H1 (cell line): ENCODE measurements at regions not wholly inside any gene's neighbourhood (a gene's known extent, or its start where the extent isn't known, plus 50 kb on each side); places are given as distances from the start of the nearest gene placed in this dataset.

ENCODE experiments used
- CTCF ChIA-PET: fragments of 300-600 bp; sonication (Branson Sonifier 250); formaldehyde crosslinking; loops from one replicate; lab custom pipeline; 2021; ENCODE audit not compliant: partially characterized antibody; lab: Charles Lee
- POLR2A ChIA-PET: fragments of 300-600 bp; sonication (Branson Sonifier 250); formaldehyde crosslinking; loops from one replicate; lab custom pipeline; 2021; ENCODE audit warnings: inconsistent platforms; ENCODE audit not compliant: partially characterized antibody; lab: Charles Lee
- DNase-seq, 2 experiments: peaks; one replicate each; pipeline versions ENCODE4 v3.0.0 to v3.0.0-alpha.2; 2010 to 2022; ENCODE audit warnings: low spot score in 2 of 2, low read depth in 1 of 2, mixed read lengths in 1 of 2
- FAIRE-seq: peaks from 2 replicates; lab custom pipeline; 2011; peaks lifted over from hg19 to GRCh38; lab: Jason Lieb, UNC
- H2AFZ ChIP-seq: 2 replicates; pipeline ENCODE4 v1.8.1; 2012; ENCODE audit warnings: low read length, inconsistent platforms
- H2AK5ac ChIP-seq: 2 replicates; pipeline ENCODE4 v1.6.1; 2013; ENCODE audit warnings: low read depth, low read length
- H2BK120ac ChIP-seq: replicated peaks from 2 replicates; pipeline ENCODE3; 2013; ENCODE audit warnings: low read depth, low read length, inconsistent platforms
- H2BK12ac ChIP-seq: 2 replicates; pipeline ENCODE4 v1.6.1; 2013; ENCODE audit warnings: low read depth, low read length
- H2BK15ac ChIP-seq: 2 replicates; pipeline ENCODE4 v1.6.1; 2013; ENCODE audit warnings: low read length
- H2BK20ac ChIP-seq: 2 replicates; pipeline ENCODE4 v1.6.1; 2013; ENCODE audit warnings: low read length
- H2BK5ac ChIP-seq: 2 replicates; pipeline ENCODE4 v1.6.1; 2013; ENCODE audit warnings: low read depth, low read length
- H3K14ac ChIP-seq: 2 replicates; pipeline ENCODE4 v1.6.1; 2013; ENCODE audit warnings: inconsistent platforms; ENCODE audit not compliant: insufficient read length
- H3K18ac ChIP-seq: 2 replicates; pipeline ENCODE4 v1.6.1; 2013; ENCODE audit warnings: low read length; ENCODE audit errors: extremely low read depth
- H3K23ac ChIP-seq: 2 replicates; pipeline ENCODE4 v1.6.1; 2013; ENCODE audit warnings: inconsistent platforms; ENCODE audit not compliant: insufficient read length
- H3K23me2 ChIP-seq: 2 replicates; pipeline ENCODE4 v1.6.1; 2013; ENCODE audit warnings: low read depth, low read length
- H3K27ac ChIP-seq: 2 replicates; pipeline ENCODE4 v1.6.1; 2011; ENCODE audit warnings: low read depth, low read length, inconsistent platforms
- H3K27me3 ChIP-seq, 4 experiments: replicated peaks in 1 of 4; 1 replicate in 1 of 4; 2 replicates in 3 of 4; pipeline versions ENCODE4 v1.6.1 to v1.8.1; 2011 to 2013; ENCODE audit warnings: low read length in 3 of 4, mild to moderate bottlenecking in 3 of 4, inconsistent platforms in 2 of 4, mixed read lengths in 2 of 4, moderate library complexity in 1 of 4; ENCODE audit not compliant: control insufficient read depth in 3 of 4, insufficient read depth in 3 of 4; ENCODE audit errors: extremely low read depth in 1 of 4
- H3K36me3 ChIP-seq, 4 experiments: 2 replicates each; pipeline versions ENCODE4 v1.6.1 to v1.8.1; 2011 to 2013; ENCODE audit warnings: mild to moderate bottlenecking in 4 of 4, low read length in 3 of 4, moderate library complexity in 2 of 4, control low read depth in 1 of 4, inconsistent platforms in 1 of 4; ENCODE audit not compliant: insufficient read depth in 4 of 4, control insufficient read depth in 2 of 4
- H3K4ac ChIP-seq: replicated peaks from 2 replicates; pipeline ENCODE3; 2013; ENCODE audit warnings: low read length, low read depth, mixed read lengths, inconsistent platforms; ENCODE audit not compliant: insufficient read length
- H3K4me1 ChIP-seq, 4 experiments: replicated peaks in 1 of 4; 1 replicate in 1 of 4; 2 replicates in 3 of 4; pipeline versions ENCODE4 v1.6.1 to v1.8.1; 2011 to 2013; ENCODE audit warnings: low read length in 3 of 4, inconsistent platforms in 2 of 4, mixed read lengths in 1 of 4; ENCODE audit not compliant: insufficient read depth in 4 of 4, control insufficient read depth in 3 of 4
- H3K4me2 ChIP-seq, 2 experiments: 2 replicates each; pipeline versions ENCODE4 v1.6.1 to v1.8.1; 2011 to 2013; ENCODE audit warnings: low read depth in 2 of 2, low read length in 2 of 2, control low read depth in 1 of 2, inconsistent platforms in 1 of 2, mild to moderate bottlenecking in 1 of 2; ENCODE audit not compliant: insufficient read depth in 1 of 2
- H3K4me3 ChIP-seq, 4 experiments: fragments of 200-600, 300-600 bp in 1 of 4; sonication (generic), shearing (Covaris generic), sonication (Bioruptor Twin) in 1 of 4; 2 replicates each; pipeline versions ENCODE4 v1.5.1 to v1.8.1; 2011 to 2016; ENCODE audit warnings: low read length in 4 of 4, low read depth in 3 of 4, control low read depth in 2 of 4, inconsistent platforms in 2 of 4, mild to moderate bottlenecking in 2 of 4, mixed read lengths in 1 of 4, moderate library complexity in 1 of 4; ENCODE audit not compliant: insufficient read depth in 2 of 4; ENCODE audit errors: extremely low read depth in 1 of 4
- H3K56ac ChIP-seq: replicated peaks from 2 replicates; pipeline ENCODE3; 2013; ENCODE audit warnings: low read depth, mild to moderate bottlenecking, mixed read lengths, low read length, inconsistent platforms; ENCODE audit not compliant: insufficient read length
- H3K79me1 ChIP-seq: 2 replicates; pipeline ENCODE4 v1.6.1; 2013; ENCODE audit warnings: low read depth, low read length, control low read depth
- H3K79me2 ChIP-seq, 2 experiments: 2 replicates each; pipeline versions ENCODE4 v1.6.1 to v1.8.1; 2012 to 2013; ENCODE audit warnings: low read length in 2 of 2, mild to moderate bottlenecking in 2 of 2, inconsistent platforms in 1 of 2; ENCODE audit not compliant: insufficient read depth in 2 of 2, control insufficient read depth in 1 of 2
- H3K9ac ChIP-seq, 4 experiments: replicated peaks in 1 of 4; 1 replicate in 1 of 4; 2 replicates in 3 of 4; pipeline versions ENCODE4 v1.6.1 to v1.8.1; 2011 to 2013; ENCODE audit warnings: low read depth in 3 of 4, low read length in 3 of 4, control low read depth in 2 of 4, mild to moderate bottlenecking in 2 of 4, moderate library complexity in 2 of 4, inconsistent platforms in 1 of 4; ENCODE audit errors: extremely low read depth in 1 of 4
- H3K9me3 ChIP-seq, 2 experiments: 2 replicates each; pipeline versions ENCODE4 v1.6.1 to v1.8.1; 2012 to 2013; ENCODE audit warnings: mild to moderate bottlenecking in 2 of 2, moderate library complexity in 2 of 2, control low read depth in 1 of 2, inconsistent platforms in 1 of 2, low read depth in 1 of 2, low read length in 1 of 2, mixed read lengths in 1 of 2; ENCODE audit not compliant: insufficient read depth in 2 of 2
- H4K20me1 ChIP-seq, 2 experiments: replicated peaks in 1 of 2; 2 replicates each; pipeline versions ENCODE3 to v1.8.1; 2011 to 2013; ENCODE audit warnings: inconsistent platforms in 2 of 2, low read length in 2 of 2, mild to moderate bottlenecking in 1 of 2; ENCODE audit not compliant: insufficient read depth in 2 of 2, control insufficient read depth in 1 of 2
- H4K5ac ChIP-seq: 2 replicates; pipeline ENCODE4 v1.6.1; 2013; ENCODE audit warnings: low read length, low read depth, mixed read lengths, inconsistent platforms; ENCODE audit not compliant: insufficient read length
- H4K8ac ChIP-seq: 2 replicates; pipeline ENCODE4 v1.8.0; 2013; ENCODE audit warnings: mild to moderate bottlenecking, moderate library complexity, low read length, inconsistent platforms; ENCODE audit not compliant: insufficient read depth; ENCODE audit errors: extremely low read depth
- H4K91ac ChIP-seq: replicated peaks from 2 replicates; pipeline ENCODE3; 2013; ENCODE audit warnings: low read length, mixed read lengths, inconsistent platforms; ENCODE audit not compliant: insufficient read length
- BACH1 ChIP-seq: IDR thresholded peaks from 2 replicates; pipeline ENCODE4 v1.6.1; 2012; ENCODE audit warnings: low read length, improper control_type of control experiment
- BCL11A ChIP-seq, 2 experiments: IDR thresholded peaks; one replicate each; pipeline ENCODE4 v1.6.1; 2011; ENCODE audit warnings: low read depth in 2 of 2, low read length in 2 of 2, mild to moderate bottlenecking in 2 of 2
- CBX5 ChIP-seq: fragments of 300-800, 300-1000 bp; sonication (generic); IDR thresholded peaks from 2 replicates; pipeline ENCODE4 v1.7.1; 2016; ENCODE audit warnings: antibody characterized with exemption, low read length, low read depth
- CEBPB ChIP-seq: IDR thresholded peaks from 2 replicates; pipeline ENCODE4 v1.6.1; 2012; ENCODE audit warnings: low read depth, low read length
- CTBP2 ChIP-seq: IDR thresholded peaks from 2 replicates; pipeline ENCODE4 v1.7.0; 2011; ENCODE audit warnings: borderline replicate concordance, mild to moderate bottlenecking, moderate library complexity, mixed read lengths, low read length; ENCODE audit not compliant: insufficient read depth, insufficient read length
- PHF8 ChIP-seq: fragments of 200-600 bp; sonication (generic); conservative IDR thresholded peaks from 2 replicates; pipeline ENCODE4 v1.7.1; 2012; ENCODE audit warnings: low read depth, mild to moderate bottlenecking, inconsistent platforms, low read length, moderate library complexity
- POLR2A ChIP-seq, 2 experiments: IDR thresholded peaks; 1 replicate in 1 of 2; 2 replicates in 1 of 2; pipeline ENCODE4 v1.6.1; 2011; ENCODE audit warnings: low read depth in 2 of 2, low read length in 2 of 2, mild to moderate bottlenecking in 2 of 2; ENCODE audit errors: control extremely low read depth in 1 of 2
- RXRA ChIP-seq: IDR thresholded peaks from 2 replicates; pipeline ENCODE4 v1.6.1; 2011; ENCODE audit warnings: low read depth, mild to moderate bottlenecking, low read length, moderate library complexity; ENCODE audit not compliant: insufficient read depth
- SIN3A ChIP-seq, 2 experiments: IDR thresholded peaks in 1 of 2; conservative IDR thresholded peaks in 1 of 2; 2 replicates each; pipeline ENCODE4 v1.6.1; 2011 to 2012; ENCODE audit warnings: low read length in 2 of 2, improper control_type of control experiment in 1 of 2, low read depth in 1 of 2, mild to moderate bottlenecking in 1 of 2
- WGBS, 2 experiments: shearing (Covaris generic) in 1 of 2; methylation state at CpG; one replicate each; pipeline versions ENCODE4 v1.1.6 to v1.1.7; 2013 to 2015; ENCODE audit warnings: low lambda C conversion rate in 2 of 2, mixed read lengths in 2 of 2, inconsistent platforms in 1 of 2, low coverage in 1 of 2, missing lambda C conversion rate in 1 of 2; ENCODE audit not compliant: insufficient replicate concordance in 2 of 2, insufficient coverage in 1 of 2, insufficient read length in 1 of 2; ENCODE audit errors: extremely low coverage in 1 of 2, missing lambda C conversion rate in 1 of 2; 5-methylcytosine and 5-hydroxymethylcytosine counted together
- TF ChIP-seq, protein P1 (sequence below), 3 experiments: IDR thresholded peaks; 1 replicate in 2 of 3; 2 replicates in 1 of 3; pipeline versions ENCODE4 v1.5.1 to v1.6.1; 2011; ENCODE audit warnings: low read length in 3 of 3, mild to moderate bottlenecking in 3 of 3, inconsistent platforms in 2 of 3, low read depth in 1 of 3, moderate library complexity in 1 of 3; ENCODE audit not compliant: insufficient read depth in 1 of 3; ENCODE audit errors: control extremely low read depth in 1 of 3

GRCh38 chr18:27540111-27540510 lies 355.0 kb upstream of the CHST9 start:
- no peak for TF ChIP-seq CTBP2
- TF ChIP-seq BACH1: no peak
- no peak for TF ChIP-seq CBX5
- TF ChIP-seq POLR2A (IDR thresholded peaks at IDR 0.05; ENCODE audit: control extremely low read depth in 1 of 2, low read depth in 2 of 2, low read length in 2 of 2): no peak
- no peak for TF ChIP-seq RXRA
- no peak for TF ChIP-seq CEBPB
- no peak for TF ChIP-seq PHF8
- no peak for TF ChIP-seq SIN3A (conservative IDR thresholded peaks at IDR 0.05 in 1 of 2, IDR thresholded peaks at IDR 0.05 in 1 of 2; ENCODE audit: low read depth in 1 of 2, low read length in 2 of 2)
- TF ChIP-seq, protein P1, sequence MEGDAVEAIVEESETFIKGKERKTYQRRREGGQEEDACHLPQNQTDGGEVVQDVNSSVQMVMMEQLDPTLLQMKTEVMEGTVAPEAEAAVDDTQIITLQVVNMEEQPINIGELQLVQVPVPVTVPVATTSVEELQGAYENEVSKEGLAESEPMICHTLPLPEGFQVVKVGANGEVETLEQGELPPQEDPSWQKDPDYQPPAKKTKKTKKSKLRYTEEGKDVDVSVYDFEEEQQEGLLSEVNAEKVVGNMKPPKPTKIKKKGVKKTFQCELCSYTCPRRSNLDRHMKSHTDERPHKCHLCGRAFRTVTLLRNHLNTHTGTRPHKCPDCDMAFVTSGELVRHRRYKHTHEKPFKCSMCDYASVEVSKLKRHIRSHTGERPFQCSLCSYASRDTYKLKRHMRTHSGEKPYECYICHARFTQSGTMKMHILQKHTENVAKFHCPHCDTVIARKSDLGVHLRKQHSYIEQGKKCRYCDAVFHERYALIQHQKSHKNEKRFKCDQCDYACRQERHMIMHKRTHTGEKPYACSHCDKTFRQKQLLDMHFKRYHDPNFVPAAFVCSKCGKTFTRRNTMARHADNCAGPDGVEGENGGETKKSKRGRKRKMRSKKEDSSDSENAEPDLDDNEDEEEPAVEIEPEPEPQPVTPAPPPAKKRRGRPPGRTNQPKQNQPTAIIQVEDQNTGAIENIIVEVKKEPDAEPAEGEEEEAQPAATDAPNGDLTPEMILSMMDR (IDR thresholded peaks at IDR 0.05; ENCODE audit: control extremely low read depth in 1 of 3, insufficient read depth in 1 of 3, low read depth in 1 of 3, low read length in 3 of 3): no peak
- no peak for TF ChIP-seq BCL11A (IDR thresholded peaks at IDR 0.05; ENCODE audit: low read depth in 2 of 2, low read length in 2 of 2)
- Histone ChIP-seq H2BK12ac (no peak overlapping the region), H2AFZ (peak overlapping the region; percentile 25; the same call in 1 of the 2 replicates), H3K56ac (no peak overlapping the region), H3K23me2 (no peaks in the 10 kb centered on the region), H3K4me3 (no peak overlapping the region), H3K27ac (no peak overlapping the region), H4K5ac (no peak overlapping the region), H3K4me1 (peaks cover 0 to 7% (median 4%) of the 10 kb centered on the region in 4 experiments), H3K23ac (no peak overlapping the region), H3K4me2 (no peak overlapping the region), H3K4ac (no peak overlapping the region), H3K14ac (no peak overlapping the region), H4K20me1 (no peaks in the 10 kb centered on the region), H3K36me3 (no peaks in the 10 kb centered on the region), H2AK5ac (no peak overlapping the region), H4K91ac (no peak overlapping the region), H2BK120ac (no peak overlapping the region), H3K27me3 (no peaks in the 10 kb centered on the region), H3K79me2 (no peaks in the 10 kb centered on the region), H3K18ac (no peak overlapping the region), H3K9ac (no peak overlapping the region), H2BK20ac (no peak overlapping the region; the same call in 1 of the 2 replicates), H2BK5ac (no peak overlapping the region), H3K79me1 (no peaks in the 10 kb centered on the region), H4K8ac (no peak overlapping the region), H2BK15ac (no peak overlapping the region), H3K9me3 (no peaks in the 10 kb centered on the region)
- POLR2A ChIA-PET: no interaction called here
- 62% methylated on average over 6 of the region's 6 CpGs; no CpG with 5 or more reads in 1 of the 2 experiments for WGBS, 2 experiments
- CTCF ChIA-PET: interaction anchor here (0.6 to 1.4 kb wide), 6 partner anchors 9 to 499 kb away, joined by 3 to 6 read pairs (median 3); no protein-coding TSS in a partner anchor
- FAIRE-seq (peak; percentile 71), DNase-seq (no peak)
